WTC11 (cell line): ENCODE measurements at regions not wholly inside any gene's neighbourhood (a gene's known extent, or its start where the extent isn't known, plus 50 kb on each side); places are given as distances from the start of the nearest gene placed in this dataset.

Source experiments
- ATAC-seq: fragments of 200-7000 bp; cut with Tn5 transposase; 2 replicates; pipeline ENCODE4 v1.10.0; 2021; ENCODE audit warnings: mild to moderate bottlenecking, moderate library complexity
- CTCF ChIA-PET: fragments of 300-600 bp; sonication (Branson Sonifier 250); formaldehyde crosslinking; loops from one replicate; lab custom pipeline; 2021; ENCODE audit warnings: antibody characterized with exemption; lab: Charles Lee
- POLR2A ChIA-PET: fragments of 350-600 bp; sonication (Branson Sonifier 250); formaldehyde crosslinking; loops from one replicate; lab custom pipeline; 2021; ENCODE audit warnings: antibody characterized with exemption; lab: Charles Lee
- DNase-seq: peaks from one replicate; pipeline ENCODE4 v3.0.0; 2021; ENCODE audit warnings: low spot score
- H3K27ac Mint-ChIP-seq: 2 replicates; pipeline ENCODE4 v1.8.0; 2021; ENCODE audit warnings: mixed read lengths
- H3K27me3 Mint-ChIP-seq: 2 replicates; pipeline ENCODE4 v1.8.0; 2021; ENCODE audit warnings: low read depth, mild to moderate bottlenecking, moderate library complexity, mixed read lengths
- H3K36me3 Mint-ChIP-seq: 2 replicates; pipeline ENCODE4 v1.8.0; 2021; ENCODE audit warnings: mixed read lengths
- H3K4me1 Mint-ChIP-seq: 2 replicates; pipeline ENCODE4 v1.8.0; 2022; ENCODE audit warnings: mixed read lengths
- H3K4me3 Mint-ChIP-seq: 2 replicates; pipeline ENCODE4 v1.8.0; 2021; ENCODE audit warnings: mild to moderate bottlenecking, moderate library complexity, mixed read lengths
- H3K9me3 Mint-ChIP-seq: 2 replicates; pipeline ENCODE4 v1.8.0; 2021; ENCODE audit warnings: mixed read lengths
- ATF1 ChIP-seq: sonication (generic); formaldehyde crosslinking; IDR thresholded peaks from 2 replicates; pipeline ENCODE4 v1.8.1; 2023; ENCODE audit warnings: mild to moderate bottlenecking, moderate library complexity, missing genetic modification reagents
- CREB1 ChIP-seq: sonication (generic); formaldehyde crosslinking; IDR thresholded peaks from 2 replicates; pipeline ENCODE4 v1.8.0; 2023; ENCODE audit warnings: mild to moderate bottlenecking, missing genetic modification reagents
- ELF4 ChIP-seq: sonication (generic); formaldehyde crosslinking; IDR thresholded peaks from 2 replicates; pipeline ENCODE4 v1.8.1; 2022; ENCODE audit warnings: low read depth, mild to moderate bottlenecking, moderate library complexity, missing genetic modification reagents
- ESRRA ChIP-seq: sonication (generic); formaldehyde crosslinking; IDR thresholded peaks from 2 replicates; pipeline ENCODE4 v1.8.1; 2022; ENCODE audit warnings: mild to moderate bottlenecking, missing genetic modification reagents, borderline replicate concordance
- HMGA2 ChIP-seq: fragments of 250-450 bp; sonication (Bioruptor Pico); IDR thresholded peaks from 2 replicates; pipeline ENCODE4 v1.4.0; 2021; ENCODE audit warnings: mild to moderate bottlenecking, moderate library complexity
- PRRX2 ChIP-seq: fragments of 250-450 bp; sonication (Bioruptor Pico); IDR thresholded peaks from 2 replicates; pipeline ENCODE4 v1.8.0; 2021; ENCODE audit warnings: mild to moderate bottlenecking
- ZNF138 ChIP-seq: sonication (generic); formaldehyde crosslinking; conservative IDR thresholded peaks from 2 replicates; pipeline ENCODE4 v1.8.1; 2022; ENCODE audit warnings: mild to moderate bottlenecking, moderate library complexity, missing genetic modification reagents
- TF ChIP-seq, protein P1 (sequence below): sonication (generic); formaldehyde crosslinking; conservative IDR thresholded peaks from 2 replicates; pipeline ENCODE4 v1.8.1; 2022; ENCODE audit warnings: mild to moderate bottlenecking, missing genetic modification reagents
- TF ChIP-seq, protein P2 (sequence below): fragments of 200-600 bp; IDR thresholded peaks from 2 replicates; pipeline ENCODE4 v1.8.0; 2022; ENCODE audit warnings: antibody characterized with exemption
- TF ChIP-seq, protein P3 (sequence below): sonication (generic); formaldehyde crosslinking; IDR thresholded peaks from 2 replicates; pipeline ENCODE4 v1.8.0; 2023; ENCODE audit warnings: mild to moderate bottlenecking, missing genetic modification reagents
- TF ChIP-seq, protein P4 (sequence below): sonication (generic); formaldehyde crosslinking; IDR thresholded peaks from 2 replicates; pipeline ENCODE4 v1.8.0; 2022; ENCODE audit warnings: mild to moderate bottlenecking, missing genetic modification reagents
- TF ChIP-seq, protein P5 (sequence below): sonication (generic); formaldehyde crosslinking; IDR thresholded peaks from 2 replicates; pipeline ENCODE4 v1.8.0; 2022; ENCODE audit warnings: mild to moderate bottlenecking, missing genetic modification reagents
- TF ChIP-seq, protein P6 (sequence below): fragments of 250-450 bp; sonication (Bioruptor Pico); IDR thresholded peaks from 2 replicates; pipeline ENCODE4 v1.9.0; 2021; ENCODE audit warnings: mild to moderate bottlenecking
- TF ChIP-seq, protein P7 (sequence below): sonication (generic); formaldehyde crosslinking; conservative IDR thresholded peaks from 2 replicates; pipeline ENCODE4 v1.8.1; 2023; ENCODE audit warnings: mild to moderate bottlenecking, low read depth, missing genetic modification reagents, moderate library complexity
- TF ChIP-seq, protein P8 (sequence below): sonication (generic); formaldehyde crosslinking; IDR thresholded peaks from 2 replicates; pipeline ENCODE4 v1.8.1; 2023; ENCODE audit warnings: mild to moderate bottlenecking, missing genetic modification reagents

DNA sequence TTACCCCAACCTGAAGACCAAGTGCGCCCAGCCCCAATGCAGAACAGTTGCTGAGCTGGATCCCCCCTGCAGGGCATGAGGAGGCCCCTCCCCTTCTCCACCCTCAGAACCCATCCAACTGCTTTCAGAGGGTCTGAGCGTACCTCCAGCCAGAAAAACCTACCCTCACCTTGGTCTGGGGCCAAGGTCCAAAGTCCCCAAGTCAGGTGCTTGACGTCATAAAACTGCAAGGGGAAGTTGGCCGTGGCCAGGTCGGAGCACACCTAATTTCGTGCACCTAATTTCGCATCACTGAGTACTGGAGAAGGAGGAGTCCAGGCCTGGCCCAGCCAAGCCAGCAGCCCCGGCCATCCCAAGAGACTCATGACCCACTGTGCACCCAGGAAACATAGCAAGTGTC lies 289.8 kb downstream of the CTTN start (continued):
- TF ChIP-seq ATF1 (CRISPR knock-in tag) (no peak), HMGA2 (no peak), CREB1 (CRISPR knock-in tag) (no peak), PRRX2 (CRISPR knock-in tag) (no peak)
- TF ChIP-seq, protein P1, sequence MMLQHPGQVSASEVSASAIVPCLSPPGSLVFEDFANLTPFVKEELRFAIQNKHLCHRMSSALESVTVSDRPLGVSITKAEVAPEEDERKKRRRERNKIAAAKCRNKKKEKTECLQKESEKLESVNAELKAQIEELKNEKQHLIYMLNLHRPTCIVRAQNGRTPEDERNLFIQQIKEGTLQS (CRISPR knock-in tag) = no peak
- TF ChIP-seq, protein P2, sequence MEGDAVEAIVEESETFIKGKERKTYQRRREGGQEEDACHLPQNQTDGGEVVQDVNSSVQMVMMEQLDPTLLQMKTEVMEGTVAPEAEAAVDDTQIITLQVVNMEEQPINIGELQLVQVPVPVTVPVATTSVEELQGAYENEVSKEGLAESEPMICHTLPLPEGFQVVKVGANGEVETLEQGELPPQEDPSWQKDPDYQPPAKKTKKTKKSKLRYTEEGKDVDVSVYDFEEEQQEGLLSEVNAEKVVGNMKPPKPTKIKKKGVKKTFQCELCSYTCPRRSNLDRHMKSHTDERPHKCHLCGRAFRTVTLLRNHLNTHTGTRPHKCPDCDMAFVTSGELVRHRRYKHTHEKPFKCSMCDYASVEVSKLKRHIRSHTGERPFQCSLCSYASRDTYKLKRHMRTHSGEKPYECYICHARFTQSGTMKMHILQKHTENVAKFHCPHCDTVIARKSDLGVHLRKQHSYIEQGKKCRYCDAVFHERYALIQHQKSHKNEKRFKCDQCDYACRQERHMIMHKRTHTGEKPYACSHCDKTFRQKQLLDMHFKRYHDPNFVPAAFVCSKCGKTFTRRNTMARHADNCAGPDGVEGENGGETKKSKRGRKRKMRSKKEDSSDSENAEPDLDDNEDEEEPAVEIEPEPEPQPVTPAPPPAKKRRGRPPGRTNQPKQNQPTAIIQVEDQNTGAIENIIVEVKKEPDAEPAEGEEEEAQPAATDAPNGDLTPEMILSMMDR = no peak

DNA sequence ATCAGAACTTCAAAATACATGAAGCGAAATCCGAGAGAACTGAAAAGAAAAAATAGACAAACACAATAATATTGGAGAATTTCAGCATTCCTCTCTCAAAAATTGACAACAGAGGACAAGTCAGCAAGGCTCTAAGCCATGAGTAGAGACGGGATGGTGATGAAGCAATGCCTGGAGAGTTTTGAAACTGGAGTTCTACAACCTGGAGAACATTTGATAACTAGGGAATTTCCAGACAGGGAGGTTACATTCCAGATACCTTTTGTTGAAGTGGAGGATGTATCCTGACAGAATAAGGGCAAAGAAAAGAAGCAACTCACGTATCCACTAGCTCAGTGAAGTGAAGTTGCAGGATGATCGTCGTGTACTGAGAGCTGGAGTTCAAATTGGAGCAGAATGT lies 291.4 kb downstream of the CTTN start:
- no peak overlapping the region for H3K4me3 Mint-ChIP-seq
- CTCF ChIA-PET = no interaction called here
- ATAC-seq = no peak

DNA sequence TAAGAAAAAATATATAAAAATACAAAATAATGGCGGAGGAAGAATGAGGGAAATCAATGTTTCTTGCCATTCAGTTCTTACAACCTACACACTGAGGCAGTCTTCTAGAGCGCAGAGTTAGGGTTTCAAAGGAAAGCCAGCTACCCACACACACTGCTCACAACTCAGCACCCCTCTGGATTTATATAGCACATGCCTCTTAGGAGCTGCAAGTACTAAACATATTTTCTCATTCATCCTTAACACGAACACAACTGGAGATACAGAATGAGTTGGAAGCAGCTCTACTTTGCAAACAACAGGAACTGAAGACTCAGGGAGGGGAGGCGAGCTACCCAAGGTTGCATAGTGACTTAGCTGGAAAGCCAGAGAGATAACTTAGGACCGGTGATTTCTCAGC lies 293.8 kb downstream of the CTTN start:
- no peak overlapping the region for H3K4me3 Mint-ChIP-seq
- CTCF ChIA-PET = interaction anchor here (0.6 to 1.4 kb wide), 2 partner anchors 124 to 234 kb away, joined by 3 read pairs; no protein-coding TSS in a partner anchor
- no peak for DNase-seq
- POLR2A ChIA-PET = no interaction called here
- H3K27ac Mint-ChIP-seq = no peak overlapping the region
- H3K36me3 Mint-ChIP-seq = peaks cover 14% of the 10 kb centered on the region
- peaks cover 12% of the 10 kb centered on the region for H3K9me3 Mint-ChIP-seq
- ATAC-seq = no peak
- H3K27me3 Mint-ChIP-seq = no peaks in the 10 kb centered on the region
- H3K4me1 Mint-ChIP-seq = peaks cover 11% of the 10 kb centered on the region
- TF ChIP-seq ZNF138 (no peak), PRRX2 (CRISPR knock-in tag) (no peak)
- TF ChIP-seq, protein P3, sequence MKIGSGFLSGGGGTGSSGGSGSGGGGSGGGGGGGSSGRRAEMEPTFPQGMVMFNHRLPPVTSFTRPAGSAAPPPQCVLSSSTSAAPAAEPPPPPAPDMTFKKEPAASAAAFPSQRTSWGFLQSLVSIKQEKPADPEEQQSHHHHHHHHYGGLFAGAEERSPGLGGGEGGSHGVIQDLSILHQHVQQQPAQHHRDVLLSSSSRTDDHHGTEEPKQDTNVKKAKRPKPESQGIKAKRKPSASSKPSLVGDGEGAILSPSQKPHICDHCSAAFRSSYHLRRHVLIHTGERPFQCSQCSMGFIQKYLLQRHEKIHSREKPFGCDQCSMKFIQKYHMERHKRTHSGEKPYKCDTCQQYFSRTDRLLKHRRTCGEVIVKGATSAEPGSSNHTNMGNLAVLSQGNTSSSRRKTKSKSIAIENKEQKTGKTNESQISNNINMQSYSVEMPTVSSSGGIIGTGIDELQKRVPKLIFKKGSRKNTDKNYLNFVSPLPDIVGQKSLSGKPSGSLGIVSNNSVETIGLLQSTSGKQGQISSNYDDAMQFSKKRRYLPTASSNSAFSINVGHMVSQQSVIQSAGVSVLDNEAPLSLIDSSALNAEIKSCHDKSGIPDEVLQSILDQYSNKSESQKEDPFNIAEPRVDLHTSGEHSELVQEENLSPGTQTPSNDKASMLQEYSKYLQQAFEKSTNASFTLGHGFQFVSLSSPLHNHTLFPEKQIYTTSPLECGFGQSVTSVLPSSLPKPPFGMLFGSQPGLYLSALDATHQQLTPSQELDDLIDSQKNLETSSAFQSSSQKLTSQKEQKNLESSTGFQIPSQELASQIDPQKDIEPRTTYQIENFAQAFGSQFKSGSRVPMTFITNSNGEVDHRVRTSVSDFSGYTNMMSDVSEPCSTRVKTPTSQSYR (CRISPR knock-in tag) = no peak
- TF ChIP-seq, protein P4, sequence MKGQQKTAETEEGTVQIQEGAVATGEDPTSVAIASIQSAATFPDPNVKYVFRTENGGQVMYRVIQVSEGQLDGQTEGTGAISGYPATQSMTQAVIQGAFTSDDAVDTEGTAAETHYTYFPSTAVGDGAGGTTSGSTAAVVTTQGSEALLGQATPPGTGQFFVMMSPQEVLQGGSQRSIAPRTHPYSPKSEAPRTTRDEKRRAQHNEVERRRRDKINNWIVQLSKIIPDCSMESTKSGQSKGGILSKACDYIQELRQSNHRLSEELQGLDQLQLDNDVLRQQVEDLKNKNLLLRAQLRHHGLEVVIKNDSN (CRISPR knock-in tag) = no peak
- TF ChIP-seq, protein P5, sequence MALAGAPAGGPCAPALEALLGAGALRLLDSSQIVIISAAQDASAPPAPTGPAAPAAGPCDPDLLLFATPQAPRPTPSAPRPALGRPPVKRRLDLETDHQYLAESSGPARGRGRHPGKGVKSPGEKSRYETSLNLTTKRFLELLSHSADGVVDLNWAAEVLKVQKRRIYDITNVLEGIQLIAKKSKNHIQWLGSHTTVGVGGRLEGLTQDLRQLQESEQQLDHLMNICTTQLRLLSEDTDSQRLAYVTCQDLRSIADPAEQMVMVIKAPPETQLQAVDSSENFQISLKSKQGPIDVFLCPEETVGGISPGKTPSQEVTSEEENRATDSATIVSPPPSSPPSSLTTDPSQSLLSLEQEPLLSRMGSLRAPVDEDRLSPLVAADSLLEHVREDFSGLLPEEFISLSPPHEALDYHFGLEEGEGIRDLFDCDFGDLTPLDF (CRISPR knock-in tag) = no peak

More for the DNA sequence above, 291.4 kb downstream of the CTTN start:
- TF ChIP-seq, protein P6, sequence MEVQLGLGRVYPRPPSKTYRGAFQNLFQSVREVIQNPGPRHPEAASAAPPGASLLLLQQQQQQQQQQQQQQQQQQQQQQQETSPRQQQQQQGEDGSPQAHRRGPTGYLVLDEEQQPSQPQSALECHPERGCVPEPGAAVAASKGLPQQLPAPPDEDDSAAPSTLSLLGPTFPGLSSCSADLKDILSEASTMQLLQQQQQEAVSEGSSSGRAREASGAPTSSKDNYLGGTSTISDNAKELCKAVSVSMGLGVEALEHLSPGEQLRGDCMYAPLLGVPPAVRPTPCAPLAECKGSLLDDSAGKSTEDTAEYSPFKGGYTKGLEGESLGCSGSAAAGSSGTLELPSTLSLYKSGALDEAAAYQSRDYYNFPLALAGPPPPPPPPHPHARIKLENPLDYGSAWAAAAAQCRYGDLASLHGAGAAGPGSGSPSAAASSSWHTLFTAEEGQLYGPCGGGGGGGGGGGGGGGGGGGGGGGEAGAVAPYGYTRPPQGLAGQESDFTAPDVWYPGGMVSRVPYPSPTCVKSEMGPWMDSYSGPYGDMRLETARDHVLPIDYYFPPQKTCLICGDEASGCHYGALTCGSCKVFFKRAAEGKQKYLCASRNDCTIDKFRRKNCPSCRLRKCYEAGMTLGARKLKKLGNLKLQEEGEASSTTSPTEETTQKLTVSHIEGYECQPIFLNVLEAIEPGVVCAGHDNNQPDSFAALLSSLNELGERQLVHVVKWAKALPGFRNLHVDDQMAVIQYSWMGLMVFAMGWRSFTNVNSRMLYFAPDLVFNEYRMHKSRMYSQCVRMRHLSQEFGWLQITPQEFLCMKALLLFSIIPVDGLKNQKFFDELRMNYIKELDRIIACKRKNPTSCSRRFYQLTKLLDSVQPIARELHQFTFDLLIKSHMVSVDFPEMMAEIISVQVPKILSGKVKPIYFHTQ (CRISPR knock-in tag) = no peak
- TF ChIP-seq ELF4 (CRISPR knock-in tag) = no peak
- TF ChIP-seq ESRRA = no peak
- TF ChIP-seq, protein P7, sequence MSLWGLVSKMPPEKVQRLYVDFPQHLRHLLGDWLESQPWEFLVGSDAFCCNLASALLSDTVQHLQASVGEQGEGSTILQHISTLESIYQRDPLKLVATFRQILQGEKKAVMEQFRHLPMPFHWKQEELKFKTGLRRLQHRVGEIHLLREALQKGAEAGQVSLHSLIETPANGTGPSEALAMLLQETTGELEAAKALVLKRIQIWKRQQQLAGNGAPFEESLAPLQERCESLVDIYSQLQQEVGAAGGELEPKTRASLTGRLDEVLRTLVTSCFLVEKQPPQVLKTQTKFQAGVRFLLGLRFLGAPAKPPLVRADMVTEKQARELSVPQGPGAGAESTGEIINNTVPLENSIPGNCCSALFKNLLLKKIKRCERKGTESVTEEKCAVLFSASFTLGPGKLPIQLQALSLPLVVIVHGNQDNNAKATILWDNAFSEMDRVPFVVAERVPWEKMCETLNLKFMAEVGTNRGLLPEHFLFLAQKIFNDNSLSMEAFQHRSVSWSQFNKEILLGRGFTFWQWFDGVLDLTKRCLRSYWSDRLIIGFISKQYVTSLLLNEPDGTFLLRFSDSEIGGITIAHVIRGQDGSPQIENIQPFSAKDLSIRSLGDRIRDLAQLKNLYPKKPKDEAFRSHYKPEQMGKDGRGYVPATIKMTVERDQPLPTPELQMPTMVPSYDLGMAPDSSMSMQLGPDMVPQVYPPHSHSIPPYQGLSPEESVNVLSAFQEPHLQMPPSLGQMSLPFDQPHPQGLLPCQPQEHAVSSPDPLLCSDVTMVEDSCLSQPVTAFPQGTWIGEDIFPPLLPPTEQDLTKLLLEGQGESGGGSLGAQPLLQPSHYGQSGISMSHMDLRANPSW (CRISPR knock-in tag) = no peak
- TF ChIP-seq, protein P8, sequence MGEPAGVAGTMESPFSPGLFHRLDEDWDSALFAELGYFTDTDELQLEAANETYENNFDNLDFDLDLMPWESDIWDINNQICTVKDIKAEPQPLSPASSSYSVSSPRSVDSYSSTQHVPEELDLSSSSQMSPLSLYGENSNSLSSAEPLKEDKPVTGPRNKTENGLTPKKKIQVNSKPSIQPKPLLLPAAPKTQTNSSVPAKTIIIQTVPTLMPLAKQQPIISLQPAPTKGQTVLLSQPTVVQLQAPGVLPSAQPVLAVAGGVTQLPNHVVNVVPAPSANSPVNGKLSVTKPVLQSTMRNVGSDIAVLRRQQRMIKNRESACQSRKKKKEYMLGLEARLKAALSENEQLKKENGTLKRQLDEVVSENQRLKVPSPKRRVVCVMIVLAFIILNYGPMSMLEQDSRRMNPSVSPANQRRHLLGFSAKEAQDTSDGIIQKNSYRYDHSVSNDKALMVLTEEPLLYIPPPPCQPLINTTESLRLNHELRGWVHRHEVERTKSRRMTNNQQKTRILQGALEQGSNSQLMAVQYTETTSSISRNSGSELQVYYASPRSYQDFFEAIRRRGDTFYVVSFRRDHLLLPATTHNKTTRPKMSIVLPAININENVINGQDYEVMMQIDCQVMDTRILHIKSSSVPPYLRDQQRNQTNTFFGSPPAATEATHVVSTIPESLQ (CRISPR knock-in tag) = no peak
- Mint-ChIP-seq H3K27me3 (no peaks in the 10 kb centered on the region), H3K36me3 (peaks cover 14% of the 10 kb centered on the region), H3K4me1 (peaks cover 6% of the 10 kb centered on the region), H3K9me3 (peaks cover 12% of the 10 kb centered on the region), H3K27ac (no peak overlapping the region)
- POLR2A ChIA-PET = no interaction called here
- no peak for DNase-seq
